GM23338 (cell line): ENCODE measurements at regions not wholly inside any gene's neighbourhood (a gene's known extent, or its start where the extent isn't known, plus 50 kb on each side); places are given as distances from the start of the nearest gene placed in this dataset.

ENCODE experiments used
- ATAC-seq: fragments of 200-7000 bp; cut with Tn5 transposase; 3 replicates; pipeline ENCODE4 v1.9.1; 2020
- DNase-seq: peaks from one replicate; pipeline ENCODE4 v3.0.0-alpha.2; 2015; ENCODE audit warnings: low spot score
- H2AFZ ChIP-seq: fragments of 200-600 bp; sonication (generic); 2 replicates; pipeline ENCODE4 v1.8.0; 2016; ENCODE audit warnings: antibody characterized with exemption, mild to moderate bottlenecking, moderate library complexity
- H3F3A ChIP-seq: fragments of 200-600 bp; sonication (generic); replicated peaks from 2 replicates; pipeline ENCODE4 v1.8.0; 2017; ENCODE audit warnings: antibody characterized with exemption, mixed run types, low read depth
- H3K27ac ChIP-seq: fragments of 200-600 bp; sonication (generic); 2 replicates; pipeline ENCODE4 v1.6.1; 2016; ENCODE audit warnings: low read depth
- H3K27me3 ChIP-seq: fragments of 200-600 bp; sonication (generic); 2 replicates; pipeline ENCODE4 v1.8.0; 2016; ENCODE audit warnings: mild to moderate bottlenecking, mixed run types, moderate library complexity; ENCODE audit not compliant: insufficient read depth
- H3K36me3 ChIP-seq: fragments of 200-600 bp; sonication (generic); 2 replicates; pipeline ENCODE4 v1.8.0; 2016; ENCODE audit warnings: mild to moderate bottlenecking; ENCODE audit not compliant: insufficient read depth
- H3K4me1 ChIP-seq: fragments of 200-600 bp; sonication (generic); 2 replicates; pipeline ENCODE4 v1.8.0; 2016; ENCODE audit warnings: mild to moderate bottlenecking, moderate library complexity; ENCODE audit not compliant: insufficient read depth
- H3K4me2 ChIP-seq: fragments of 200-600 bp; sonication (generic); 2 replicates; pipeline ENCODE4 v1.7.1; 2017; ENCODE audit warnings: mixed run types
- H3K4me3 ChIP-seq: fragments of 200-600 bp; sonication (generic); 2 replicates; pipeline ENCODE4 v1.6.1; 2016; ENCODE audit warnings: mixed run types
- H3K79me2 ChIP-seq: fragments of 200-600 bp; sonication (generic); replicated peaks from 2 replicates; pipeline ENCODE4 v1.8.0; 2017; ENCODE audit warnings: mild to moderate bottlenecking; ENCODE audit not compliant: insufficient read depth
- H3K9me2 ChIP-seq: fragments of 200-600 bp; sonication (generic); 2 replicates; pipeline ENCODE4 v1.8.0; 2017; ENCODE audit not compliant: insufficient read depth
- H4K20me1 ChIP-seq: fragments of 200-600 bp; sonication (generic); replicated peaks from 2 replicates; pipeline ENCODE4 v1.8.0; 2017; ENCODE audit warnings: mild to moderate bottlenecking; ENCODE audit not compliant: insufficient read depth
- H3K27ac Mint-ChIP-seq: 2 replicates; pipeline ENCODE4 v1.8.0; 2020; ENCODE audit warnings: inconsistent platforms, mild to moderate bottlenecking, moderate library complexity, mixed read lengths
- H3K27me3 Mint-ChIP-seq: 3 replicates; pipeline ENCODE4 v1.8.0; 2022; ENCODE audit warnings: low read depth, mild to moderate bottlenecking, moderate library complexity, mixed read lengths, inconsistent platforms; ENCODE audit not compliant: insufficient read depth, poor library complexity
- H3K36me3 Mint-ChIP-seq: 3 replicates; pipeline ENCODE4 v1.8.0; 2021; ENCODE audit warnings: low read depth, mild to moderate bottlenecking, inconsistent platforms, moderate library complexity, mixed read lengths
- H3K4me1 Mint-ChIP-seq: 3 replicates; pipeline ENCODE4 v1.8.0; 2020; ENCODE audit warnings: mild to moderate bottlenecking, inconsistent platforms, mixed read lengths
- H3K4me3 Mint-ChIP-seq: 3 replicates; pipeline ENCODE4 v1.8.0; 2021; ENCODE audit warnings: moderate library complexity, mild to moderate bottlenecking, inconsistent platforms, mixed read lengths
- H3K9me3 Mint-ChIP-seq: 3 replicates; pipeline ENCODE4 v1.8.0; 2020; ENCODE audit warnings: moderate library complexity, mild to moderate bottlenecking, inconsistent platforms, mixed read lengths
- CREB1 ChIP-seq: fragments of 250-450 bp; sonication (Bioruptor Pico); IDR thresholded peaks from 2 replicates; pipeline ENCODE4 v1.5.0; 2020; ENCODE audit warnings: low read depth, mild to moderate bottlenecking, moderate library complexity
- CTCF ChIP-seq, 2 experiments: fragments of 200-600 bp in 1 of 2; sonication (generic) in 1 of 2; conservative IDR thresholded peaks; 2 replicates each; pipeline versions ENCODE4 v1.5.1 to v1.6.1; 2016 to 2017; ENCODE audit warnings: antibody characterized with exemption in 2 of 2, low read depth in 2 of 2, mild to moderate bottlenecking in 2 of 2, moderate library complexity in 1 of 2
- EZH2phosphoT487 ChIP-seq: fragments of 200-600 bp; sonication (generic); IDR thresholded peaks from one replicate; pipeline ENCODE4 v1.8.1; 2018; ENCODE audit warnings: antibody characterized with exemption; ENCODE audit not compliant: unreplicated experiment
- JUNB ChIP-seq: IDR thresholded peaks from one replicate; pipeline ENCODE4 v1.6.1; 2016; ENCODE audit warnings: antibody characterized with exemption; ENCODE audit not compliant: unreplicated experiment
- POLR2AphosphoS5 ChIP-seq: IDR thresholded peaks from 2 replicates; pipeline ENCODE4 v1.6.1; 2016; ENCODE audit warnings: antibody characterized with exemption, low read depth
- STAT1 ChIP-seq: IDR thresholded peaks from one replicate; pipeline ENCODE4 v1.6.1; 2016; ENCODE audit warnings: antibody characterized with exemption; ENCODE audit not compliant: unreplicated experiment
- ZNF114 ChIP-seq: fragments of 250-450 bp; sonication (Bioruptor Pico); IDR thresholded peaks from 2 replicates; pipeline ENCODE4 v1.5.0; 2020; ENCODE audit warnings: mild to moderate bottlenecking, moderate library complexity
- ZNF331 ChIP-seq: fragments of 250-450 bp; sonication (Bioruptor Pico); IDR thresholded peaks from 2 replicates; pipeline ENCODE4 v1.5.0; 2020; ENCODE audit warnings: low read depth, mild to moderate bottlenecking, moderate library complexity
- TF ChIP-seq, protein P1 (sequence below): IDR thresholded peaks from one replicate; pipeline ENCODE4 v1.6.1; 2018; ENCODE audit warnings: antibody characterized with exemption; ENCODE audit not compliant: unreplicated experiment

DNA sequence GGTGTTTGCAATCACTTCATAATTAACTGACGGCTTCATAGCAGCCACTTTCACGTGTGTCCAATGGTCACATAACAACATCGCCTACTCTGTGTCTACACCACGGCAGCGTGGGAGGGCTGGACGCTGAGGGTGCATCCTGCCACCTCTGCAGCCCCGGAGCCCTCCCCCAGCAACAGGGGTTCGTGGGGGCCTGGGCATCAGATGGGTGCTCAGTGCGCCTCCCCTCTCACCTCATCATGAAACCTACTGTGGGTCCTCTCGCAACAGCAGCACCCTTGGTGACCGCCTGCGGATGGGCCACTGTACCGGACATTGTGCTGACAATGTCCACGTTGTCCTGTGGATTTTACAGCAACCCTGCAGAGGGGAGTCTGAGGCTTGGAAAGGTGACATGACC is 193.5 kb downstream of the UQCRFS1 start (continued):
- TF ChIP-seq, protein P1, sequence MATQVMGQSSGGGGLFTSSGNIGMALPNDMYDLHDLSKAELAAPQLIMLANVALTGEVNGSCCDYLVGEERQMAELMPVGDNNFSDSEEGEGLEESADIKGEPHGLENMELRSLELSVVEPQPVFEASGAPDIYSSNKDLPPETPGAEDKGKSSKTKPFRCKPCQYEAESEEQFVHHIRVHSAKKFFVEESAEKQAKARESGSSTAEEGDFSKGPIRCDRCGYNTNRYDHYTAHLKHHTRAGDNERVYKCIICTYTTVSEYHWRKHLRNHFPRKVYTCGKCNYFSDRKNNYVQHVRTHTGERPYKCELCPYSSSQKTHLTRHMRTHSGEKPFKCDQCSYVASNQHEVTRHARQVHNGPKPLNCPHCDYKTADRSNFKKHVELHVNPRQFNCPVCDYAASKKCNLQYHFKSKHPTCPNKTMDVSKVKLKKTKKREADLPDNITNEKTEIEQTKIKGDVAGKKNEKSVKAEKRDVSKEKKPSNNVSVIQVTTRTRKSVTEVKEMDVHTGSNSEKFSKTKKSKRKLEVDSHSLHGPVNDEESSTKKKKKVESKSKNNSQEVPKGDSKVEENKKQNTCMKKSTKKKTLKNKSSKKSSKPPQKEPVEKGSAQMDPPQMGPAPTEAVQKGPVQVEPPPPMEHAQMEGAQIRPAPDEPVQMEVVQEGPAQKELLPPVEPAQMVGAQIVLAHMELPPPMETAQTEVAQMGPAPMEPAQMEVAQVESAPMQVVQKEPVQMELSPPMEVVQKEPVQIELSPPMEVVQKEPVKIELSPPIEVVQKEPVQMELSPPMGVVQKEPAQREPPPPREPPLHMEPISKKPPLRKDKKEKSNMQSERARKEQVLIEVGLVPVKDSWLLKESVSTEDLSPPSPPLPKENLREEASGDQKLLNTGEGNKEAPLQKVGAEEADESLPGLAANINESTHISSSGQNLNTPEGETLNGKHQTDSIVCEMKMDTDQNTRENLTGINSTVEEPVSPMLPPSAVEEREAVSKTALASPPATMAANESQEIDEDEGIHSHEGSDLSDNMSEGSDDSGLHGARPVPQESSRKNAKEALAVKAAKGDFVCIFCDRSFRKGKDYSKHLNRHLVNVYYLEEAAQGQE = no peak
- TF ChIP-seq STAT1 = no peak

GRCh38 chr19:29018542-29018941 is 194.4 kb downstream of the UQCRFS1 start:
- H3K79me2 ChIP-seq = no peaks in the 10 kb centered on the region
- no peaks in the 10 kb centered on the region for H3K4me1 ChIP-seq
- no peak overlapping the region for H3K27ac Mint-ChIP-seq
- no peaks in the 10 kb centered on the region for H3F3A ChIP-seq
- no peaks in the 10 kb centered on the region for H4K20me1 ChIP-seq
- H3K27me3 Mint-ChIP-seq = peaks cover 18% of the 10 kb centered on the region
- H3K4me1 Mint-ChIP-seq = peaks cover 6% of the 10 kb centered on the region
- no peaks in the 10 kb centered on the region for H3K27me3 ChIP-seq
- H3K9me3 Mint-ChIP-seq = no peaks in the 10 kb centered on the region
- H3K4me3 ChIP-seq = no peak overlapping the region
- H3K9me2 ChIP-seq = no peaks in the 10 kb centered on the region
- H3K4me3 Mint-ChIP-seq = no peak overlapping the region
- TF ChIP-seq STAT1 (no peak), CTCF (conservative IDR thresholded peaks at IDR 0.05; ENCODE audit: low read depth in 2 of 2) (no peak), ZNF114 (CRISPR knock-in tag) (no peak), JUNB (no peak), POLR2AphosphoS5 (no peak), EZH2phosphoT487 (no peak), ZNF331 (no peak), CREB1 (CRISPR knock-in tag) (no peak)
- TF ChIP-seq, protein P1 = no peak
- H3K36me3 ChIP-seq = no peaks in the 10 kb centered on the region
- H3K36me3 Mint-ChIP-seq = no peaks in the 10 kb centered on the region
- no peak overlapping the region for H3K4me2 ChIP-seq
- DNase-seq = no peak
- no peak for ATAC-seq
- no peak overlapping the region for H2AFZ ChIP-seq
- no peak overlapping the region for H3K27ac ChIP-seq
